Tongue (tissue), 1 donor: ENCODE measurements at regions not wholly inside any gene's neighbourhood (a gene's known extent, or its start where the extent isn't known, plus 50 kb on each side); places are given as distances from the start of the nearest gene placed in this dataset.
A peak's percentile ranks its signal among the peaks of the same experiment; 100 is the strongest.

Experiments used
- DNase-seq: peaks from one replicate; pipeline ENCODE4 v3.0.0-alpha.2; 2015

DNA sequence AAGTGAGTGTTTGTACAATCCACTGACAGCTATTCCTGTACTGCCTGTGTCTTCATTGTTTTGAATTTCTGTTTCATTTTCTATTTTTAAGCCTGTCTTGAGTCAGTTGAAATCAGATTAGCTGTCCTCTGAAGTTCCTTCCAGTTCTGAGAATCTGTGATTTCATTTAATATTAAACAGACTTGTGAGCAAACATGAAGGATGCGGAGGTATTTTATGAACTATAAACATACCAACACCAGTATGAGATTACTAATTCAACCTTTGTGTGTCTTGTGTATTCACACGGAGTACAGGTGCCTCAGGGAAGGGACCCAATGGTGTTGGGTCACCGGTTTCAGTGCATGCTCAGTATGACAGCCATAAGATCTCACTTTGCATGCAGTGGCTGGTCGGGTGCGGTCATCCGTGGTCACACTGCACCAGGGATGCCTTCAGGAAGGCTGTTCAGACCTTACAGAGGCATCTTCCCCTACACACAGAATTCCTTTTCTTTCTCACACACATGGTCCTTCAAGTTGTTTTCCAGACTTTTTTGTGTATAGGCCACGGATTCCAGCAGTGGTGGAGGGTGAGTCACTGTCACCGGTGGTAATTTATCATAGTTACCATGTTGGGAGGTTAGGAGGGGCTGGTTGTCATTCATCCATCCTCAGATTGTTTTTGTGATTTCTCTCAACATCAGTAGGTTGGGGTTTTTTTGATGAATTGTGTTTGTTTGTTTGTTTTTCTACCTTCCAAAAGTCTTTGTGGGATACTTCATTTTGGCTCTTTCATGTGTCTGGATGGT, 103.0 kb upstream of the SFSWAP start:
- no peak for DNase-seq

DNA sequence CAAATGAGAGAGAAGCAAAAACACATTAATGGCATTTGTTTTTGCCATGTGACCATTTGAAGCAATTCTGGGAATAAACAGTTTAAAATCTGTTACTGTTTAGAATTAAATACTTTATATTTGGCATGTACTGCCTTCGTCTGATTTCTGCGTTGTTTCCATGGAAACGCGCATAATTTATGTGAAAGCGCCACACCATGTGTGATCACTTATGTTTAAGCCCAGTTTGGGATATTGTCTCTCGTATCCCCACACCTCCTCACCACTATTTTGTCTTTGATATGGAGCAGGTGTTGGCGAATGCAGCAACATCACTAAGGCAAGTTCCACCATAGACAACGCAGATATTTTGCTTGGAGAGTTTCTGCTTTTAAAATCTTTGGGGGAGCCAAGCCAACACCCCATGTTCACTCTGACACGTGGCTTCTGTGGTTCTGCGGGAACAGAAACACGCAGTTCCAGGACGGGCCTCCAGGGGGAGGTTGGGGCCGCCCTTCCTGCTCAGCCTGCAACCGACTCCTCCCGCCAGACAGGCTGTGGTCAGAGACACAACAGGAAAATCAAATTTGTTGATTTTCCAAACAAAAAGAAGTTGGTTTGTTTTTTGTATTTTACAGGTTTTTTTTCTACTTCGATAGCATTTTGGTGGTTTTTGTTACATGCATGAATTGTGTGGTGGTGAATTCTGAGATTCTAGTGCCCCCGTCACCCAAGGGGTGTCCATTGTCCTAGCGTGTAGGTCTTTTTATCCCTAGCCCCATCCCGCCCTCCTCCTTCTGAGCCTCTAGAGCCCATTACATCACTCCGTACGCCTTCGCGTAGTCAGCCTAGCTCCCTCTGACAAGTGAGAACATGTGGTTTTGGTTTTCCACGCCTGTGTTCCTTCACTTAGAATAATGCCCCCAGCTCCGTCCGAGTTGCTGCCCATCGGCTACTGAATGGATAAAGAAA, 101.9 kb upstream of the SFSWAP start:
- peak; percentile 85 for DNase-seq

GRCh38 chr12:131609762-131610161, 101.1 kb upstream of the SFSWAP start:
- DNase-seq = no peak

DNA sequence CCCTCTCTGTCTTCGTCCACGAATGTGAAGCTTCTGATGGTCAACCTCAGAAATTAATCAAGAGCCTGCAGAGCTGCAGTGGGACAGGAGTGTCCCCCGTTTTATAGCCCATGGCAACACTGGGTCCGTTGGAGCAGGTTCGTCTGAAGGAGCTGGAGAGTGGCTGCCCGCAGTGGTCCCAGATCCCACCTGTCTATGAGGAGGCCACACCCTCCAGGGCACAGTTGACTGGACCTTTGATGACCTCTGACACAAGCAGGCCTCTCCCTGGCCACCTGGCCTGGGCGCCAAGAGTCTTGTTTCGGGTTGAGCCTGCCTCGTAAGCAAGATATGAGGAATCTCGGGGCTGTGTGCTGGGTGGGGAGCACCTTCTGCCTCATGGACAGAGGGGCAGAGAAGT, 100.7 kb upstream of the SFSWAP start:
- DNase-seq = no peak

DNA sequence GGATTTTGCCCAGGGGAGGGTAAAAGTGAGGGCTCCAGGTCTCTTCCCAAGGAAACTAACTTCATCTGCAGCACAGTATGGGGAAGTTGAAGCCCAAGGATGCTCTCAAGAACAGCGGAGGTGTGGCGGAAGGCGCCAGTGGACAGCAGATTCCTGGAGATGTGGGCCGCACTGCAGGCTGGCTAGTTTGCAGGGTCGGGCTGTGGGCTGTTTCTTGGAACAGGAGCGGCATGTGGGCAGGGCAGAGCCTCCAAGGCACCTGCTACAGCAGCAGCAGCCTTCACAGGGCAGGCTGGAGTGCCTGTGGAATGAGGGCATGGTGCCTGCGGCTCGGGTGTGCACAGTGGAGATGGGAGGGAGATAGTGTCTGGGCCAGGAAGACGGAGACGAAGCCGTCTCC, 100.0 kb upstream of the SFSWAP start:
- no peak for DNase-seq

- DNase-seq = no peak
These were observed 99.3 kb upstream of the SFSWAP start for GRCh38 chr12:131611416-131612091.

DNA sequence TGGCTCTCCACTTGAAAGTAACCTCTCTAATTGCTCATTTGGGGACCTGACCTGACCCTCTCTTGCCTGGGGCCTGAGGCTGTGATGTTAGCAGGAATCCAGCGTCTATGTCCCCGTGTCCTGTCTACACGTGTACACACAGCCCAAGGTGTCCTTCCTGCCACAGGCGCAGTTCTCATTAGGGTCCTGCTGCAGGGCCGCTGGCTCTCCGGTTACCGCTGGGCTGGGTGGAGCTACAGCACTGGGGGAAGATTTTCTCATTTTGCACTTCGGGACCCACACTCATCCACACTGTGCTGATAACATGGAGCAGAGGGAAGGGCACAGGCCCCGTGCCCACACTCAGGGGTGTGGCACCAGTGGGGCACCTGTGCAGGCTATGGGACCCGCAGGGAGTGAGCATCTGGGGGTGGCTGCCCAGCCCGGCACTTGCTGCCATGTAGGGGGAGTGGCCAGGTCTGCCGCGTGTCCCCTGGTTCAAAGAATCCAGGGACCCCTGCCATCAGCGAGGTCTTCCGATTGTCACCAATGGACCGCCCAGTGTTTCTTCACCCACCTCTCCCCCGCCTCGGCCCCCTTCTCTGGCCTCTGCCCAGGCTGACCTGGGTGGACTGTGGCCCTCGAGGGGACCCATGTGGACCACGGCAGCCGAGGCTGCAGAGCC, 98.7 kb upstream of the SFSWAP start:
- no peak for DNase-seq

- DNase-seq = no peak
These were observed 97.7 kb upstream of the SFSWAP start for GRCh38 chr12:131613186-131613585.

GRCh38 chr12:131613678-131614077, 97.2 kb upstream of the SFSWAP start:
- DNase-seq = no peak

DNA sequence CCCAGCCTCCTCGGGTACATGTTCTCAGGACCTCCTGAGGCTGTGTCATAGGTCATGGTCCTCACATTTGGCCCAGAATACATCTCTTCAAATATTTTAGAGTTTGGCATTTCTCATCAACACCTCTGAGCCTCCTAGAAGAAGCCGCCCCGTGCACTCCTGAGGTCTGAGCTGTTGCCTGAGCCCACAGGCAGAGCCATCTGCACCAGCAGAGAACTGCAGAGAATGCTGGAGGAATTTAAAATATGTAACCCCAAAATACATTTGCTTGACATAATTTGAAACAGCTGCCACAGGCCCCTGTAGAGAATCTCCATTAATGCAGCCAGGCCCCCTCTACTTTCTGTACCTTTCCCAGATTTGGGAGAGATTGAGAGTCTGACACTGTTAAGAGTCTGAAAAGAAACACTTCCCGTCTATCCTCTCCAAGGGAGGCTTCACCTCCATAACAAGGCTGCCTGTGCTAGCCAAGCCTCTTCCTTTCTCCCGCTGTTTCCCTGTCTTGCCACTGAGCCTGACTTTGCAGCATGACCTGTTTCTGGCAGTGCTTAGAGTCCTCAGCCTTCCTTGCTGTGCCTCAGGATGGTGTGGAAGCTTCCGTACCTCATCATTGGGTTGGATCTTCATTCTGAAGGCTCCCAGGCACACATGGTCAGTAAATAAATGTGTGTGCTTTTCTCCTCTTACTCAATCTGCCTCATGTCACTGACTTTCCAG, 95.4 kb upstream of the SFSWAP start:
- DNase-seq = peak; percentile 32

DNA sequence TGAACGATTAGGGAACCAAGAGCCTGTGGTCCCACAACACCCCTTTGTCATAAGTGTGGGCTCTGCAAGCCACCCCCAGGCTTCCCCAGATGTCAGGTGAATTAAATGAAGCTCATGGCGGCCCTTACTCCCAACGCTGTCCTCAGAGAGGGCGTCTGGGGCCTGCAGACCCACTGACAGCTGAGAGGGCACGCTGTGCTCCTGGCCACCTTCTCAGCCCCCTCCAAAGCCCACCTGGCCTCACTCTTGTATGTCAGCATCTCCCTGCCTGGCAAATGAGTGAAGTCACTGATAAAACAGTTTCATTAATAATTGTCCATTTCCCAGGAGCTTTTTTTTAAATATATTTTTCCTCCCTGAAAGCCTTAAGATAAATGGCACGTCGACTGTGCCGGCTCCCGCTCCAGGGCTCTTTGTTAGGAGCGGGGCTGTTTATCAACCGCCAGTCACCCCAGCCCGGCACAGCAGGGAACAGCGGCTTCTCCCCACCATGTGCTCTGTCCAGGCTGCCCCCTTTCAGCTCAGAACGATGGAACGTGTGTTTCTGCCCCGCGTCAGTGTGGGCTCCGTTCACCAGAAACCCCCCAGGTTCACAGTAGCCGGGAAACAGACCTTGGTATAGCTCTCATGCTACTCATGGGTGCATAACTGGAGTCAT, 94.7 kb upstream of the SFSWAP start:
- DNase-seq = no peak

DNA sequence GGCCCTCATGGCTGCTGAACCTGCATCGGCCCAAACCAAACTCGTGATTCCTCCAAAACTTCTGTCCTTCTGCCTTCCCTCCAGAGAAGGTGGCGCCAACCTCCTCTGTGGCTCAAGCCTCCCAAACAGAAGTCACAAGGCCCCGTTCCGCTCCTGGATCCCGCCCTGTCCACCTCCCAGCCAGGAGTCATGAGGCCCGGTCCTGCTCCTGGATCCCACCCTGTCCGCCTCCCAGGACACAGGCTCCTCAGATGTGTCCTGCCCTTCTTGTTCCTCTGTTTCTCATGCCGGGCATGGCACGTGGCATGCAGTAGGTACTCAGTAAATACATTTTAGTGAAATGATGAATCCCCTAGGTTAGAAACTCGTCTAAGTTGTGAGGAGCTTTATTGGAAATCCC, 94.2 kb upstream of the SFSWAP start:
- DNase-seq = no peak

- DNase-seq = no peak
These were observed 93.7 kb upstream of the SFSWAP start for GRCh38 chr12:131617179-131617578.

DNA sequence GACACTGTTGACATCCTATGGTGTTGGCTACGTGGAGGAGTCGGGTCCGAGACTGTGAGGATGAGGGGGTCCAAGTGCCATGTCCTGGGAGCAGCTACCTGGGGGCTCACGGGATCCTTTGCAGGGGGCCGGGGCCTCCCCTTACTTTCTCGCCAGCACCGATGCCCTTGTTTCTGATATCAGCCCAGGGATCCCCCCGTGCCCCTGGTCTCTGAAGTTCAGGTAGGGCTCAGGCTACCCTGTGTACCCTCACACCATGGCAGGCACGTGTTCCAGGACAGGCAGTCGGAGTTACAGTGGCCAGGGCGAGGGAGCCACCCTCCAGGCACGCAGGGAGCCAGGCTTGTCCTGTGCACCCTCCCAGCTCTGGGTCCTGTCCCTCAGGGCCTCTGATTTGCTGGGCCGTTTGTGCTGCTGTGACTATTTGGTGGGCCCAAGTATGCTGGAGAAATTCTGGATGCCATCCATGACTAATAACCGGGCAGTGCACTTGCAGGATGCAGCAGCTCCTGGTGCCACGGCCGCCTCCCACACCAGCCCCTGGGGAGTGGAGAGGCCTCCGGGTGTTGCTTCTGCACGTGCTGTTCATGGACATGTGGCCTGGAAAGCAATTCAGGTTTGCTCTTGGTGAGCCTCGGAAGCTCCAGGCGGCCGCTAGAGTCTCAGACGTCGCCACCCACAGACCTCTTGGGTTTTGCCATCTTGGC, 93.1 kb upstream of the SFSWAP start:
- no peak for DNase-seq

GRCh38 chr12:131618303-131618658, 92.6 kb upstream of the SFSWAP start:
- DNase-seq = peak; percentile 43

DNA sequence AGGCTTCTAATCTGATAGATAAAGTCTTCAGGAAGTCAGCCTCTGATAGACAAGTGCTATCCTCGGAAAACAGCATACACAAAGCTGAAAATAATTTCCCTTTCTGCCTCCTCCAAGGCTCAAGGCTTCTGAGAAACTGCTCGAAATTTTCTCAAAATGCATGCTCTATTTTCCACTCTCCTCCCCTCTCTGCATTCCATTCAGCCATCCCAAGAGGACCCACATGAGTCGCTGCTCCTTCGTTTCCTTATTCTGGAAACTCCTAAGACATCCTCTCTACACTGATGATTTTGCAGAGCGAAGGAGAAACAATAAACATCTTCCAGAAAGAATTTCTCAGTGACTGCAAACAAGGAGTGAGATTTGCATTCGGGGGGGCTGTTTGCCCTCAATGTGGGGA, 92.2 kb upstream of the SFSWAP start:
- no peak for DNase-seq

GRCh38 chr12:131619106-131619642, 91.7 kb upstream of the SFSWAP start:
- no peak for DNase-seq

GRCh38 chr12:131619736-131620506, 91.0 kb upstream of the SFSWAP start:
- DNase-seq = no peak

DNA sequence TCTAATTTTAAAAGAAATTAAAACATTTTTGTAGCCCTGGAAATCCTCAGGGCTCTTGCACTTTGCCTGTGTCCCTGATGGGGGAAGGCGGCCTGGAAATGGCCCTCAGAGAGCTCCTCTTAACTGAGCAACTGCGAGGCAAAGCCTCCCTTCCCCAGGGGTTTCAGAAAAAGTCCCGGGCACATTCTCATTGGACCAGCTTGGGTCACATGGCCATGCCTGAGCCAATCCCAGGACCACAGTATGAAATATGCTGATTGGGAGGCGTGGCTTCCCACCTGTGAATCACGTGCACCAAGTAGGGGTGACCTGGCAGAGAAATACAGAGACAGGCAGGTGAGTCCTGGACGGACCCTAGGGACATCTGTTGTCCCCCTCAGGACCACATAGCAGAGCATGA, 90.4 kb upstream of the SFSWAP start:
- no peak for DNase-seq
